ENCODE measurements at regions not wholly inside any gene's neighbourhood (a gene's known extent, or its start where the extent isn't known, plus 50 kb on each side); places are given as distances from the start of the nearest gene placed in this dataset.

GRCh38 chr14:97894552-97894951 is 1097.4 kb downstream of the VRK1 start:
- no peak overlapping the region for H3K27ac ChIP-seq

GRCh38 chr14:97900196-97900854 is 1103.1 kb downstream of the VRK1 start:
- no peak overlapping the region for H3K27ac ChIP-seq

More at GRCh38 chr14:97894552-97894951, 1097.4 kb downstream of the VRK1 start:
- no peak overlapping the region for H3K4me3 ChIP-seq

GRCh38 chr14:97902630-97903029 is 1105.4 kb downstream of the VRK1 start:
- Histone ChIP-seq H3K27ac (peak overlapping the region in 1 of 21 experiments; percentile 47), H3K4me3 (no peak overlapping the region)

More at GRCh38 chr14:97900196-97900854, 1103.1 kb downstream of the VRK1 start:
- no peak overlapping the region for H3K4me3 ChIP-seq

- H3K4me3 ChIP-seq = no peak overlapping the region
- peak overlapping the region in 1 of 21 experiments; percentile 47 for H3K27ac ChIP-seq
Observed at GRCh38 chr14:97903821-97904220, 1106.6 kb downstream of the VRK1 start.

- Histone ChIP-seq H3K27ac (no peak overlapping the region), H3K4me3 (no peak overlapping the region)
Observed at GRCh38 chr14:97912217-97912616, 1115.0 kb downstream of the VRK1 start.

GRCh38 chr14:97916100-97916499 is 1118.9 kb downstream of the VRK1 start:
- H3K27ac ChIP-seq = peak overlapping the region in 4 of 21 experiments; percentile 13 to 84 (median 48)
- H3K4me3 ChIP-seq = no peak overlapping the region

GRCh38 chr14:97916669-97917568 is 1119.7 kb downstream of the VRK1 start:
- Histone ChIP-seq H3K4me3 (no peak overlapping the region), H3K27ac (peak overlapping the region in 6 of 21 experiments; percentile 13 to 57 (median 34))

GRCh38 chr14:97920201-97920600 is 1123.0 kb downstream of the VRK1 start:
- H3K27ac ChIP-seq = no peak overlapping the region
- no peak overlapping the region for H3K4me3 ChIP-seq

GRCh38 chr14:97921296-97921695 is 1124.1 kb downstream of the VRK1 start:
- no peak overlapping the region for H3K27ac ChIP-seq
- no peak overlapping the region for H3K4me3 ChIP-seq

GRCh38 chr14:97924922-97925613 is 1127.9 kb downstream of the VRK1 start:
- no peak overlapping the region for H3K27ac ChIP-seq

GRCh38 chr14:97930166-97930565 is 1133.0 kb downstream of the VRK1 start:
- Histone ChIP-seq H3K27ac (no peak overlapping the region), H3K4me3 (no peak overlapping the region)

More at GRCh38 chr14:97924922-97925613, 1127.9 kb downstream of the VRK1 start:
- H3K4me3 ChIP-seq = no peak overlapping the region

- no peak overlapping the region for H3K27ac ChIP-seq
- H3K4me3 ChIP-seq = no peak overlapping the region
Observed at GRCh38 chr14:97931273-97931672, 1134.1 kb downstream of the VRK1 start.

GRCh38 chr14:97942921-97943320 is 1145.7 kb downstream of the VRK1 start:
- Histone ChIP-seq H3K27ac (no peak overlapping the region), H3K4me3 (no peak overlapping the region)

GRCh38 chr14:97943619-97944018 is 1146.4 kb downstream of the VRK1 start:
- Histone ChIP-seq H3K4me3 (no peak overlapping the region), H3K27ac (no peak overlapping the region)

- Histone ChIP-seq H3K27ac (no peak overlapping the region), H3K4me3 (no peak overlapping the region)
Observed at GRCh38 chr14:97944380-97944779, 1147.2 kb downstream of the VRK1 start.

GRCh38 chr14:97945631-97946030 is 1148.4 kb downstream of the VRK1 start:
- Histone ChIP-seq H3K27ac (no peak overlapping the region), H3K4me3 (no peak overlapping the region)

- H3K4me3 ChIP-seq = no peak overlapping the region
- H3K27ac ChIP-seq = no peak overlapping the region
Observed at GRCh38 chr14:97946240-97946639, 1149.1 kb downstream of the VRK1 start.

GRCh38 chr14:97946641-97947040 is 1149.5 kb downstream of the VRK1 start:
- Histone ChIP-seq H3K27ac (no peak overlapping the region), H3K4me3 (no peak overlapping the region)

- Histone ChIP-seq H3K4me3 (no peak overlapping the region), H3K27ac (peak overlapping the region in 2 of 21 experiments; percentile 14 to 23)
Observed at GRCh38 chr14:97948841-97949240, 1151.7 kb downstream of the VRK1 start.

Measured in skin epidermis (tissue), 12 donors.